ENCODE measurements at regions not wholly inside any gene's neighbourhood (a gene's known extent, or its start where the extent isn't known, plus 50 kb on each side); places are given as distances from the start of the nearest gene placed in this dataset.

DNA sequence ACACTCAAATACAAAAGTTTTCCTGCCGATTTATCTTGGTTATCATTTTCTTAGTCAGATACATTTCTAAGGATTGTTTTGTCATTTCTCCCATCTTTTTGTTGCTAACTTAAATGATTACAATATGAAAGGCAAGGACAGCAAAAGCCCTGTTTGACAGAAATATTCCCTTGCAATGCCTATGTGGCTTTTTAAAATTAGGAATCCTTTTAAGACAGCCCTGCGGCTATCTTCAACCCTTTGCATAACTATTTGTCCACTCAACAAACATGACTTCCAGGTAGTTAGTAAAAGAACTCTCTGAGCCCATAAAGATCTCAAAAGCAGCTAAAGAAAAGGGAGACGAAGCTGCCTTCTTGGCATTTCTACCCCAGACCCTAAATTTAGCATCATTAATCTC, 179.7 kb upstream of the CDH20 start:
- TF ChIP-seq, protein P1, sequence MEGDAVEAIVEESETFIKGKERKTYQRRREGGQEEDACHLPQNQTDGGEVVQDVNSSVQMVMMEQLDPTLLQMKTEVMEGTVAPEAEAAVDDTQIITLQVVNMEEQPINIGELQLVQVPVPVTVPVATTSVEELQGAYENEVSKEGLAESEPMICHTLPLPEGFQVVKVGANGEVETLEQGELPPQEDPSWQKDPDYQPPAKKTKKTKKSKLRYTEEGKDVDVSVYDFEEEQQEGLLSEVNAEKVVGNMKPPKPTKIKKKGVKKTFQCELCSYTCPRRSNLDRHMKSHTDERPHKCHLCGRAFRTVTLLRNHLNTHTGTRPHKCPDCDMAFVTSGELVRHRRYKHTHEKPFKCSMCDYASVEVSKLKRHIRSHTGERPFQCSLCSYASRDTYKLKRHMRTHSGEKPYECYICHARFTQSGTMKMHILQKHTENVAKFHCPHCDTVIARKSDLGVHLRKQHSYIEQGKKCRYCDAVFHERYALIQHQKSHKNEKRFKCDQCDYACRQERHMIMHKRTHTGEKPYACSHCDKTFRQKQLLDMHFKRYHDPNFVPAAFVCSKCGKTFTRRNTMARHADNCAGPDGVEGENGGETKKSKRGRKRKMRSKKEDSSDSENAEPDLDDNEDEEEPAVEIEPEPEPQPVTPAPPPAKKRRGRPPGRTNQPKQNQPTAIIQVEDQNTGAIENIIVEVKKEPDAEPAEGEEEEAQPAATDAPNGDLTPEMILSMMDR (IDR thresholded peaks at IDR 0.05): no peak
- no peak for TF ChIP-seq POLR2A (IDR thresholded peaks at IDR 0.05)

All from body of pancreas (tissue), 4 donors.